Bronchial epithelial cell (primary cell): ENCODE measurements at regions not wholly inside any gene's neighbourhood (a gene's known extent, or its start where the extent isn't known, plus 50 kb on each side); places are given as distances from the start of the nearest gene placed in this dataset.
A peak's percentile ranks its signal among the peaks of the same experiment; 100 is the strongest.

Experiments used
- DNase-seq: peaks from one replicate; pipeline ENCODE4 v3.0.0-alpha.2; 2010; ENCODE audit warnings: low read depth
- FAIRE-seq: peaks from 2 replicates; lab custom pipeline; 2011; peaks lifted over from hg19 to GRCh38; lab: Jason Lieb, UNC
- H3K27me3 ChIP-seq: 2 replicates; pipeline ENCODE4 v1.5.1; 2011; ENCODE audit warnings: low read length; ENCODE audit not compliant: control insufficient read depth, insufficient read depth
- H3K36me3 ChIP-seq: 2 replicates; pipeline ENCODE4 v1.5.1; 2011; ENCODE audit warnings: low read length; ENCODE audit not compliant: control insufficient read depth, insufficient read depth
- H3K4me3 ChIP-seq: 2 replicates; pipeline ENCODE4 v1.5.1; 2011; ENCODE audit warnings: mild to moderate bottlenecking, low read depth, low read length, control low read depth
- TF ChIP-seq, protein P1 (sequence below): IDR thresholded peaks from 2 replicates; pipeline ENCODE4 v1.5.1; 2011; ENCODE audit warnings: mild to moderate bottlenecking, moderate library complexity, low read length, control low read depth, inconsistent platforms; ENCODE audit not compliant: insufficient read depth, severe bottlenecking

- H3K4me3 ChIP-seq, result no peak overlapping the region
- FAIRE-seq (no peak), DNase-seq (no peak)
- no peaks in the 10 kb centered on the region for H3K36me3 ChIP-seq
- TF ChIP-seq, protein P1, sequence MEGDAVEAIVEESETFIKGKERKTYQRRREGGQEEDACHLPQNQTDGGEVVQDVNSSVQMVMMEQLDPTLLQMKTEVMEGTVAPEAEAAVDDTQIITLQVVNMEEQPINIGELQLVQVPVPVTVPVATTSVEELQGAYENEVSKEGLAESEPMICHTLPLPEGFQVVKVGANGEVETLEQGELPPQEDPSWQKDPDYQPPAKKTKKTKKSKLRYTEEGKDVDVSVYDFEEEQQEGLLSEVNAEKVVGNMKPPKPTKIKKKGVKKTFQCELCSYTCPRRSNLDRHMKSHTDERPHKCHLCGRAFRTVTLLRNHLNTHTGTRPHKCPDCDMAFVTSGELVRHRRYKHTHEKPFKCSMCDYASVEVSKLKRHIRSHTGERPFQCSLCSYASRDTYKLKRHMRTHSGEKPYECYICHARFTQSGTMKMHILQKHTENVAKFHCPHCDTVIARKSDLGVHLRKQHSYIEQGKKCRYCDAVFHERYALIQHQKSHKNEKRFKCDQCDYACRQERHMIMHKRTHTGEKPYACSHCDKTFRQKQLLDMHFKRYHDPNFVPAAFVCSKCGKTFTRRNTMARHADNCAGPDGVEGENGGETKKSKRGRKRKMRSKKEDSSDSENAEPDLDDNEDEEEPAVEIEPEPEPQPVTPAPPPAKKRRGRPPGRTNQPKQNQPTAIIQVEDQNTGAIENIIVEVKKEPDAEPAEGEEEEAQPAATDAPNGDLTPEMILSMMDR, result no peak
- H3K27me3 ChIP-seq, result no peaks in the 10 kb centered on the region
Observed at GRCh38 chr5:158393457-158393856, 534.5 kb upstream of the CLINT1 start.

DNA sequence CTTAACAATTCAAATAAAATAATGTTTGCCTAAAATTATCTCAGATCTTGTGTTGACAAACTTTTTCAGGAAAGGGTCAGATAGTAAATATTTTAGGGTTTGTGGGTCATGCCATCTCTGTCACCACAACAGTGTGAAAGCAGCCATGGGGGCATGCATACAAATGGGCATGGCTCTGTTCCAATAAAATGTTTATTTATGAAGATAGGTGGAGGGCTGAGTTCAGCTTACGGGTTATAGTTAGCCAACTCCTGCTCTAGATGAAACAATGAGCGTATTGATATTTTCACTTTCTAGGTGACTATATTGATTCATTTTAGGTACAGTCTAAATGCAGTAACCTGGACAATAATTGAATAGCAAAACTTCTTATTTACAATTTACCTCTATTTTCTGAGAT, 533.8 kb upstream of the CLINT1 start:
- Histone ChIP-seq H3K4me3 (no peak overlapping the region), H3K27me3 (no peaks in the 10 kb centered on the region), H3K36me3 (no peaks in the 10 kb centered on the region)
- TF ChIP-seq, protein P1, result no peak
- no peak for DNase-seq
- no peak for FAIRE-seq

DNA sequence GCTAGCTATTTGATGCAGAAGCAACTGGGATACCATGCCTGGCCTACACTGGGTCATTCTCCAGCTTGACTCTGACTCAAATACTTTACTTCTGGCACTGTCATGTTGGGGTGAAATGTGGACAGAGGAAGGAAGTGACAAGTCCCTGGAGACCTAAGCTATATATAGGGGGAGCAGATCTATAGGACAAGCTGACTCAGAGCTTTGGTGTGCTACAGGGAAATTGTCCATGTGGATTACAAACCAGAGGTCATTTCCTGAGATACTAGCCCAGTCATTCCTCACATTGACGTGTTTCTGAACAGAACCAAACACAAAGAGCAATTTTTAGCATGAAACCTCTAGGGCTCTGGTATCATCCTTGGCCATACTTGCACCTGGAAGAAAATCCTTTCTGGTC, 531.6 kb upstream of the CLINT1 start:
- FAIRE-seq (no peak), DNase-seq (peak; percentile 82)
- TF ChIP-seq, protein P1, result no peak
- Histone ChIP-seq H3K36me3 (no peaks in the 10 kb centered on the region), H3K27me3 (no peaks in the 10 kb centered on the region), H3K4me3 (no peak overlapping the region)

GRCh38 chr5:158389786-158390185, 530.8 kb upstream of the CLINT1 start:
- no peak overlapping the region for H3K4me3 ChIP-seq
- H3K36me3 ChIP-seq, result no peaks in the 10 kb centered on the region
- DNase-seq (no peak), FAIRE-seq (no peak)
- TF ChIP-seq, protein P1, result no peak
- H3K27me3 ChIP-seq, result no peaks in the 10 kb centered on the region

DNA sequence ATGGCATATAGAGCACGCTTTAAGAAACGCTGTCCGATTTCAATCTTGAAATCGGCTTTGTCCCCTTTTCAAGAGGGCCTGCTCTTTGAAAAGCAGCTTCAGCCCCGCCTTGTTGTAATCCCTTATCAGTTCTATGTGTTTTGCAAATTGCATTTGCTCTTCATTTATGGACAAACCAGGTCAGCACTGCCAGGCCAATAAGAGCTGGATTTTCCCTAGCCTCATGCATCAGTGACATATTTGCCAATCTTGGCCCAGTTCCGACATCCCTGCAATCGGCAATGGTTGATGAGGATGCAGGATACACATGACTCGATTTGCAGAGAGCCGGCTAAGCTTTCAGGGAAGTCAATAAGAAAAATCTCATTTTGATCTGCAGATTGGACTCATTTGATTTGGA, 529.1 kb upstream of the CLINT1 start:
- Histone ChIP-seq H3K36me3 (no peaks in the 10 kb centered on the region), H3K27me3 (no peaks in the 10 kb centered on the region), H3K4me3 (no peak overlapping the region)
- DNase-seq (no peak), FAIRE-seq (no peak)
- TF ChIP-seq, protein P1, result no peak

- FAIRE-seq (no peak), DNase-seq (no peak)
- Histone ChIP-seq H3K36me3 (no peaks in the 10 kb centered on the region), H3K4me3 (no peak overlapping the region), H3K27me3 (no peaks in the 10 kb centered on the region)
- TF ChIP-seq, protein P1, result no peak
Observed at GRCh38 chr5:158387499-158387898, 528.6 kb upstream of the CLINT1 start.
